Gastroesophageal sphincter (tissue), 3 donors: ENCODE measurements at regions not wholly inside any gene's neighbourhood (a gene's known extent, or its start where the extent isn't known, plus 50 kb on each side); places are given as distances from the start of the nearest gene placed in this dataset.

ENCODE experiments used
- EP300 ChIP-seq: sonication (generic); formaldehyde crosslinking; IDR thresholded peaks from one replicate; pipeline ENCODE4 v1.6.1; 2017; ENCODE audit warnings: antibody characterized with exemption, mild to moderate bottlenecking
- POLR2A ChIP-seq, 2 donors: fragments of 450-650 bp; IDR thresholded peaks; one replicate each; pipeline ENCODE4 v1.6.1; 2017; ENCODE audit warnings: antibody characterized with exemption in 2 of 2, mild to moderate bottlenecking in 2 of 2, moderate library complexity in 1 of 2
- POLR2AphosphoS5 ChIP-seq: sonication (generic); formaldehyde crosslinking; IDR thresholded peaks from one replicate; pipeline ENCODE4 v1.6.1; 2017; ENCODE audit warnings: antibody characterized with exemption
- TF ChIP-seq, protein P1 (sequence below), 4 experiments: fragments of 200-600 bp in 2 of 4; fragments of 450-650 bp in 2 of 4; sonication (generic) in 1 of 4; IDR thresholded peaks; one replicate each; pipeline ENCODE4 v1.5.1; 2017 to 2019; ENCODE audit warnings: antibody characterized with exemption in 4 of 4, mild to moderate bottlenecking in 2 of 4, moderate library complexity in 2 of 4

DNA sequence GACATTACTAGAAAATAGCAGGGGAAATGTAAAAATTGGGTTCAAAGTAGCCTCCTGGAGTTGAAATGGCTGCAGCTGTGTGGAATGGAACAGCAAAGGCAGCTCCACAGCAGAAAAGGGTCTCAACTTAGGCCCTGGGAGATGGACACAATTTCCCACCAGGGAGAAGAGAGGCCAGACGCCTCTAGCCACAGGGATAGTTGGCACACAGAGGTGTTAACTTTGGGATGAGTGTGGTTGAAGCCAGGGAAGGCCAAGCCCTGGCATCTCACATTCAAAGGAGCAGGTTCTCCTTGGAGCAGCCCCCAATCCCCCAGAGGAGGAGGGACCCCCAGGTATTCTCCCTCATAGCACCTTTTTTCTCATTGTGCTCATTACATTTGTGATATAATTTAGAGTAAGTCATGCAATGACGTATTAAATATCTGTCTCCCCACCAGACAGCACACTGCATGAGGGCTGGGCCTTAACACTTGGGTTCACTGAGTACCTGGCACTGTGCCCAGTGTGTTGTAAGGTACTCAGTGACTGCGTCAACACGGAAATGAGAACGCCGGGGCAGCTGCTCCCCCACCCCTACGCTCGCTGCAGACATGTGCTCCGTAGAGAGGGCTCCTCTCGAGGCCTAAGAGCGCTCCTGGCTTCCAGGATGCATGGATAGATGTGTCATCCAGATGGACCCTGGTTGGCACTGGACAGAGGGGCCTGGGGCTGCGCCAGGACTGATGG, 76.0 kb upstream of the CD93 start:
- TF ChIP-seq, protein P1, sequence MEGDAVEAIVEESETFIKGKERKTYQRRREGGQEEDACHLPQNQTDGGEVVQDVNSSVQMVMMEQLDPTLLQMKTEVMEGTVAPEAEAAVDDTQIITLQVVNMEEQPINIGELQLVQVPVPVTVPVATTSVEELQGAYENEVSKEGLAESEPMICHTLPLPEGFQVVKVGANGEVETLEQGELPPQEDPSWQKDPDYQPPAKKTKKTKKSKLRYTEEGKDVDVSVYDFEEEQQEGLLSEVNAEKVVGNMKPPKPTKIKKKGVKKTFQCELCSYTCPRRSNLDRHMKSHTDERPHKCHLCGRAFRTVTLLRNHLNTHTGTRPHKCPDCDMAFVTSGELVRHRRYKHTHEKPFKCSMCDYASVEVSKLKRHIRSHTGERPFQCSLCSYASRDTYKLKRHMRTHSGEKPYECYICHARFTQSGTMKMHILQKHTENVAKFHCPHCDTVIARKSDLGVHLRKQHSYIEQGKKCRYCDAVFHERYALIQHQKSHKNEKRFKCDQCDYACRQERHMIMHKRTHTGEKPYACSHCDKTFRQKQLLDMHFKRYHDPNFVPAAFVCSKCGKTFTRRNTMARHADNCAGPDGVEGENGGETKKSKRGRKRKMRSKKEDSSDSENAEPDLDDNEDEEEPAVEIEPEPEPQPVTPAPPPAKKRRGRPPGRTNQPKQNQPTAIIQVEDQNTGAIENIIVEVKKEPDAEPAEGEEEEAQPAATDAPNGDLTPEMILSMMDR (IDR thresholded peaks at IDR 0.05) = no peak
- TF ChIP-seq POLR2A (IDR thresholded peaks at IDR 0.05) = no peak
- no peak for TF ChIP-seq EP300
- peak; percentile 42 for TF ChIP-seq POLR2AphosphoS5
